CD4-positive, CD25-positive, alpha-beta regulatory T cell (primary cell): ENCODE measurements at regions not wholly inside any gene's neighbourhood (a gene's known extent, or its start where the extent isn't known, plus 50 kb on each side); places are given as distances from the start of the nearest gene placed in this dataset.
A peak's percentile ranks its signal among the peaks of the same experiment; 100 is the strongest.

Experiments
- ATAC-seq, 2 donors: fragments of 150-1000 bp; cut with Tn5 transposase; one replicate each; pipeline ENCODE4 v1.10.0; 2021; ENCODE audit warnings: low read depth in 2 of 2, moderate number of reproducible peaks in 2 of 2, moderate library complexity in 1 of 2
- DNase-seq, 3 donors: peaks; one replicate each; pipeline versions ENCODE4 v3.0.0 to v3.0.0-alpha.2; 2012 to 2022; ENCODE audit warnings: mixed read lengths in 1 of 3
- H3K27ac ChIP-seq: one replicate; pipeline ENCODE4 v1.7.0; 2013; ENCODE audit warnings: mild to moderate bottlenecking, low read length; ENCODE audit not compliant: insufficient read depth, poor library complexity, severe bottlenecking
- H3K27me3 ChIP-seq: one replicate; pipeline ENCODE4 v1.7.0; 2013; ENCODE audit warnings: low read length; ENCODE audit not compliant: control insufficient read depth, insufficient read depth
- H3K36me3 ChIP-seq: one replicate; pipeline ENCODE4 v1.7.0; 2013; ENCODE audit warnings: mild to moderate bottlenecking, low read length, moderate library complexity; ENCODE audit not compliant: control insufficient read depth, insufficient read depth
- H3K4me1 ChIP-seq: 2 replicates; pipeline ENCODE4 v1.7.0; 2013; ENCODE audit warnings: mild to moderate bottlenecking, low read length; ENCODE audit not compliant: insufficient read depth, control insufficient read depth, poor library complexity, severe bottlenecking
- H3K4me3 ChIP-seq: one replicate; pipeline ENCODE4 v1.7.0; 2013; ENCODE audit warnings: low read depth, mild to moderate bottlenecking, low read length, moderate library complexity
- H3K9me3 ChIP-seq, 2 experiments: 1 replicate in 1 of 2; 2 replicates in 1 of 2; pipeline ENCODE4 v1.7.0; 2013; ENCODE audit warnings: low read length in 2 of 2, mild to moderate bottlenecking in 1 of 2, moderate library complexity in 1 of 2; ENCODE audit not compliant: control insufficient read depth in 2 of 2
- H3K27ac Mint-ChIP-seq, 3 donors: one replicate each; pipeline ENCODE4 v1.8.0; 2020 to 2022; ENCODE audit warnings: mild to moderate bottlenecking in 3 of 3, mixed read lengths in 3 of 3, moderate library complexity in 2 of 3
- H3K27me3 Mint-ChIP-seq: one replicate; pipeline ENCODE4 v1.8.0; 2022; ENCODE audit warnings: mild to moderate bottlenecking, mixed read lengths
- H3K36me3 Mint-ChIP-seq: one replicate; pipeline ENCODE4 v1.8.0; 2020; ENCODE audit warnings: mixed read lengths
- H3K4me1 Mint-ChIP-seq, 4 donors: one replicate each; pipeline ENCODE4 v1.8.0; 2020 to 2022; ENCODE audit warnings: mixed read lengths in 4 of 4, mild to moderate bottlenecking in 1 of 4
- H3K4me3 Mint-ChIP-seq, 4 donors: one replicate each; pipeline ENCODE4 v1.8.0; 2020 to 2022; ENCODE audit warnings: mild to moderate bottlenecking in 4 of 4, mixed read lengths in 4 of 4, moderate library complexity in 3 of 4
- H3K9me3 Mint-ChIP-seq, 7 donors: one replicate each; pipeline ENCODE4 v1.8.0; 2020 to 2022; ENCODE audit warnings: mixed read lengths in 7 of 7, mild to moderate bottlenecking in 3 of 7, moderate library complexity in 2 of 7

GRCh38 chr17:55889271-55889670 lies 138.4 kb downstream of the PCTP start:
- Histone ChIP-seq H3K27ac (no peak overlapping the region), H3K4me1 (no peaks in the 10 kb centered on the region), H3K9me3 (no peaks in the 10 kb centered on the region), H3K4me3 (no peak overlapping the region), H3K27me3 (no peaks in the 10 kb centered on the region), H3K36me3 (no peaks in the 10 kb centered on the region)
- no peak overlapping the region for H3K27ac Mint-ChIP-seq
- DNase-seq: no peak
- peaks cover 0 to 4% (median 3%) of the 10 kb centered on the region in 7 donors for H3K9me3 Mint-ChIP-seq
- no peak for ATAC-seq
- H3K27me3 Mint-ChIP-seq: peaks cover 12% of the 10 kb centered on the region
- H3K36me3 Mint-ChIP-seq: no peaks in the 10 kb centered on the region
- H3K4me3 Mint-ChIP-seq: no peak overlapping the region
- no peaks in the 10 kb centered on the region for H3K4me1 Mint-ChIP-seq

- Histone ChIP-seq H3K36me3 (no peaks in the 10 kb centered on the region), H3K4me3 (no peak overlapping the region), H3K27ac (no peak overlapping the region), H3K9me3 (no peaks in the 10 kb centered on the region), H3K27me3 (no peaks in the 10 kb centered on the region), H3K4me1 (no peaks in the 10 kb centered on the region)
- H3K4me1 Mint-ChIP-seq: no peaks in the 10 kb centered on the region
- no peak overlapping the region for H3K4me3 Mint-ChIP-seq
- DNase-seq: peak in 1 of 3 donors; percentile 25
- peaks cover 0 to 4% (median 2%) of the 10 kb centered on the region in 7 donors for H3K9me3 Mint-ChIP-seq
- H3K36me3 Mint-ChIP-seq: no peaks in the 10 kb centered on the region
- H3K27ac Mint-ChIP-seq: no peak overlapping the region
- peaks cover 8% of the 10 kb centered on the region for H3K27me3 Mint-ChIP-seq
- no peak for ATAC-seq
These were observed 144.4 kb downstream of the PCTP start for GRCh38 chr17:55895112-55895759.

- Mint-ChIP-seq H3K4me3 (no peak overlapping the region), H3K27ac (no peak overlapping the region), H3K27me3 (peaks cover 4% of the 10 kb centered on the region), H3K9me3 (peaks cover 0 to 2% (median 0%) of the 10 kb centered on the region in 7 donors), H3K36me3 (no peaks in the 10 kb centered on the region), H3K4me1 (no peaks in the 10 kb centered on the region)
- no peaks in the 10 kb centered on the region for H3K36me3 ChIP-seq
- no peak overlapping the region for H3K4me3 ChIP-seq
- ATAC-seq: no peak
- H3K27ac ChIP-seq: no peak overlapping the region
- no peaks in the 10 kb centered on the region for H3K27me3 ChIP-seq
- H3K4me1 ChIP-seq: no peaks in the 10 kb centered on the region
- no peak for DNase-seq
- no peaks in the 10 kb centered on the region for H3K9me3 ChIP-seq
These were observed 146.4 kb downstream of the PCTP start for GRCh38 chr17:55897301-55897700.

GRCh38 chr17:55898195-55898594 lies 147.3 kb downstream of the PCTP start:
- no peaks in the 10 kb centered on the region for H3K27me3 ChIP-seq
- H3K9me3 ChIP-seq: no peaks in the 10 kb centered on the region
- ATAC-seq (no peak), DNase-seq (no peak)
- H3K9me3 Mint-ChIP-seq: peaks cover 0 to 4% (median 0%) of the 10 kb centered on the region in 7 donors
- no peaks in the 10 kb centered on the region for H3K4me1 Mint-ChIP-seq
- no peaks in the 10 kb centered on the region for H3K27me3 Mint-ChIP-seq
- no peaks in the 10 kb centered on the region for H3K36me3 ChIP-seq
- no peak overlapping the region for H3K4me3 Mint-ChIP-seq
- no peaks in the 10 kb centered on the region for H3K36me3 Mint-ChIP-seq
- no peak overlapping the region for H3K27ac Mint-ChIP-seq
- H3K4me3 ChIP-seq: no peak overlapping the region
- no peaks in the 10 kb centered on the region for H3K4me1 ChIP-seq
- H3K27ac ChIP-seq: no peak overlapping the region

GRCh38 chr17:55900188-55900587 lies 149.3 kb downstream of the PCTP start:
- H3K4me3 Mint-ChIP-seq: no peak overlapping the region
- H3K4me1 Mint-ChIP-seq: no peaks in the 10 kb centered on the region
- ATAC-seq (no peak), DNase-seq (no peak)
- peaks cover 0 to 4% (median 0%) of the 10 kb centered on the region in 7 donors for H3K9me3 Mint-ChIP-seq
- Histone ChIP-seq H3K9me3 (no peaks in the 10 kb centered on the region), H3K36me3 (no peaks in the 10 kb centered on the region), H3K27me3 (no peaks in the 10 kb centered on the region), H3K4me1 (no peaks in the 10 kb centered on the region), H3K4me3 (no peak overlapping the region), H3K27ac (no peak overlapping the region)
- H3K36me3 Mint-ChIP-seq: no peaks in the 10 kb centered on the region
- no peaks in the 10 kb centered on the region for H3K27me3 Mint-ChIP-seq
- H3K27ac Mint-ChIP-seq: no peak overlapping the region

- Mint-ChIP-seq H3K27ac (no peak overlapping the region), H3K36me3 (no peaks in the 10 kb centered on the region), H3K4me3 (no peak overlapping the region), H3K27me3 (no peaks in the 10 kb centered on the region), H3K9me3 (peaks cover 0 to 3% (median 0%) of the 10 kb centered on the region in 7 donors), H3K4me1 (no peaks in the 10 kb centered on the region)
- Histone ChIP-seq H3K27me3 (no peaks in the 10 kb centered on the region), H3K36me3 (no peaks in the 10 kb centered on the region), H3K4me1 (no peaks in the 10 kb centered on the region), H3K9me3 (no peaks in the 10 kb centered on the region), H3K27ac (no peak overlapping the region), H3K4me3 (no peak overlapping the region)
- no peak for DNase-seq
- no peak for ATAC-seq
These were observed 152.3 kb downstream of the PCTP start for GRCh38 chr17:55903028-55903690.

- no peak for DNase-seq
- Histone ChIP-seq H3K27me3 (no peaks in the 10 kb centered on the region), H3K4me3 (no peak overlapping the region), H3K9me3 (no peaks in the 10 kb centered on the region), H3K36me3 (no peaks in the 10 kb centered on the region), H3K27ac (no peak overlapping the region), H3K4me1 (no peaks in the 10 kb centered on the region)
- ATAC-seq: no peak
- Mint-ChIP-seq H3K4me1 (no peaks in the 10 kb centered on the region), H3K36me3 (no peaks in the 10 kb centered on the region), H3K27me3 (no peaks in the 10 kb centered on the region), H3K4me3 (no peak overlapping the region), H3K27ac (no peak overlapping the region), H3K9me3 (peaks cover 0 to 2% (median 0%) of the 10 kb centered on the region in 7 donors)
These were observed 158.9 kb downstream of the PCTP start for GRCh38 chr17:55909776-55910175.

- Histone ChIP-seq H3K4me3 (no peak overlapping the region), H3K4me1 (no peaks in the 10 kb centered on the region), H3K36me3 (no peaks in the 10 kb centered on the region), H3K27ac (no peak overlapping the region), H3K27me3 (no peaks in the 10 kb centered on the region), H3K9me3 (no peaks in the 10 kb centered on the region)
- peaks cover 0 to 2% (median 0%) of the 10 kb centered on the region in 7 donors for H3K9me3 Mint-ChIP-seq
- H3K36me3 Mint-ChIP-seq: no peaks in the 10 kb centered on the region
- no peak for ATAC-seq
- no peak overlapping the region for H3K27ac Mint-ChIP-seq
- peaks cover 5% of the 10 kb centered on the region for H3K27me3 Mint-ChIP-seq
- no peak for DNase-seq
- no peaks in the 10 kb centered on the region for H3K4me1 Mint-ChIP-seq
- no peak overlapping the region for H3K4me3 Mint-ChIP-seq
These were observed 160.3 kb downstream of the PCTP start for GRCh38 chr17:55911186-55911585.
